ENCODE measurements at regions not wholly inside any gene's neighbourhood (a gene's known extent, or its start where the extent isn't known, plus 50 kb on each side); places are given as distances from the start of the nearest gene placed in this dataset.

DNA sequence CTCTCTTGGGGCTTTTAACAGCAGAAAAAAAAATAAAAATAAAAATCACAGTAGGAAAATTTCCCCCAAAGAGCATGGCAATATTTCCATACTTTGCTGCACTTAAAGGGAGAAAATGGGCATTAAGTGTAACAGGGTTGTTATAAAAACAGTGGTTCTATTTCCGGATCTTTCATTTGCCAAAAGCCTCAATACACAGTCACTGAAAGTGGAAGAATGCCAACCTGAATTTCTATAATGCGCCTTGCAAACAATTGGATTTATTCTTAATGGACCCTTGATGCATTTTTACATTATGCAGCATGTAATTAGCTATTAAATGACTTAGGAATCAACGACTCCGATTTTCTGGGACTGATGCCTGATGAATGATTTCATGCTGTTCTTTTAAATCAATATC, 127.6 kb upstream of the NANOS1 start:
- TF ChIP-seq POLR2A (IDR thresholded peaks at IDR 0.05; ENCODE audit: low read length) (no peak), GATA1 (IDR thresholded peaks at IDR 0.05; ENCODE audit: low read depth, low read length) (no peak)

Data from erythroblast (primary cell).